GM12892 (cell line): ENCODE measurements at regions not wholly inside any gene's neighbourhood (a gene's known extent, or its start where the extent isn't known, plus 50 kb on each side); places are given as distances from the start of the nearest gene placed in this dataset.

ENCODE experiments used
- POLR2A ChIP-seq: IDR thresholded peaks from 2 replicates; pipeline ENCODE4 v1.6.1; 2011; ENCODE audit warnings: low read depth, low read length, control low read depth
- POLR2AphosphoS5 ChIP-seq: IDR thresholded peaks from 2 replicates; pipeline ENCODE4 v1.6.1; 2011; ENCODE audit warnings: low read depth, low read length, control low read depth
- TAF1 ChIP-seq: IDR thresholded peaks from 2 replicates; pipeline ENCODE4 v1.6.1; 2011; ENCODE audit warnings: low read depth, mild to moderate bottlenecking, control low read depth, low read length, borderline replicate concordance

GRCh38 chr6:54619102-54619501 is 227.5 kb upstream of the FAM83B start:
- TF ChIP-seq POLR2A = no peak
- TF ChIP-seq POLR2AphosphoS5 = no peak
- no peak for TF ChIP-seq TAF1
